H9 (cell line): ENCODE measurements at regions not wholly inside any gene's neighbourhood (a gene's known extent, or its start where the extent isn't known, plus 50 kb on each side); places are given as distances from the start of the nearest gene placed in this dataset.

ENCODE experiments used
- DNase-seq: peaks from one replicate; pipeline ENCODE4 v3.0.0-alpha.2; 2017
- H2AFZ ChIP-seq: one replicate; pipeline ENCODE4 v1.6.1; 2013; ENCODE audit warnings: mild to moderate bottlenecking, low read length, control low read depth, moderate library complexity
- H2AK5ac ChIP-seq: 2 replicates; pipeline ENCODE4 v1.6.1; 2013; ENCODE audit warnings: low read length, control low read depth, mixed read lengths; ENCODE audit not compliant: insufficient read length
- H2BK120ac ChIP-seq: one replicate; pipeline ENCODE4 v1.6.1; 2013; ENCODE audit warnings: low read depth, mild to moderate bottlenecking, low read length, control low read depth, inconsistent platforms; ENCODE audit not compliant: poor library complexity, severe bottlenecking
- H2BK12ac ChIP-seq: 2 replicates; pipeline ENCODE4 v1.6.1; 2013; ENCODE audit warnings: low read length, control low read depth, mixed read lengths, low read depth; ENCODE audit not compliant: insufficient read length
- H2BK15ac ChIP-seq: 2 replicates; pipeline ENCODE4 v1.6.1; 2013; ENCODE audit warnings: low read depth, low read length, control low read depth
- H2BK20ac ChIP-seq: one replicate; pipeline ENCODE4 v1.6.1; 2013; ENCODE audit warnings: low read depth, mild to moderate bottlenecking, low read length, control low read depth, inconsistent platforms; ENCODE audit not compliant: poor library complexity, severe bottlenecking
- H2BK5ac ChIP-seq: 2 replicates; pipeline ENCODE4 v1.6.1; 2013; ENCODE audit warnings: low read length, control low read depth, mixed read lengths; ENCODE audit not compliant: insufficient read length
- H3K14ac ChIP-seq: 2 replicates; pipeline ENCODE4 v1.6.1; 2013; ENCODE audit warnings: low read length, control low read depth; ENCODE audit not compliant: insufficient read depth
- H3K18ac ChIP-seq: 2 replicates; pipeline ENCODE4 v1.6.1; 2013; ENCODE audit warnings: low read depth, mild to moderate bottlenecking, mixed read lengths, low read length, control low read depth; ENCODE audit not compliant: insufficient read length
- H3K23ac ChIP-seq: 2 replicates; pipeline ENCODE4 v1.6.1; 2013; ENCODE audit warnings: low read length, control low read depth, mixed read lengths, low read depth; ENCODE audit not compliant: insufficient read length
- H3K23me2 ChIP-seq: 2 replicates; pipeline ENCODE4 v1.6.1; 2013; ENCODE audit warnings: low read depth, mild to moderate bottlenecking, mixed read lengths, low read length, control low read depth; ENCODE audit not compliant: insufficient read length, poor library complexity, severe bottlenecking
- H3K27ac ChIP-seq: 2 replicates; pipeline ENCODE4 v1.5.1; 2013; ENCODE audit warnings: low read length, control low read depth, mixed read lengths, low read depth; ENCODE audit not compliant: insufficient read length
- H3K27me3 ChIP-seq: 2 replicates; pipeline ENCODE4 v1.6.1; 2013; ENCODE audit warnings: low read length, control low read depth, inconsistent platforms; ENCODE audit not compliant: insufficient read depth
- H3K4ac ChIP-seq: 2 replicates; pipeline ENCODE4 v1.6.1; 2013; ENCODE audit warnings: low read depth, mild to moderate bottlenecking, control low read depth, inconsistent platforms, low read length, moderate library complexity
- H3K4me1 ChIP-seq: 2 replicates; pipeline ENCODE4 v1.6.1; 2013; ENCODE audit warnings: low read length, control low read depth, inconsistent platforms; ENCODE audit not compliant: insufficient read depth
- H3K4me2 ChIP-seq: 2 replicates; pipeline ENCODE4 v1.6.1; 2013; ENCODE audit warnings: low read length, control low read depth, mixed read lengths; ENCODE audit not compliant: insufficient read length, insufficient read depth
- H3K56ac ChIP-seq: 2 replicates; pipeline ENCODE4 v1.6.1; 2013; ENCODE audit warnings: low read depth, mild to moderate bottlenecking, mixed read lengths, low read length, control low read depth; ENCODE audit not compliant: insufficient read length
- H3K79me1 ChIP-seq: 2 replicates; pipeline ENCODE4 v1.6.1; 2013; ENCODE audit warnings: low read depth, mild to moderate bottlenecking, moderate library complexity, low read length, control low read depth, inconsistent platforms; ENCODE audit not compliant: insufficient read depth, poor library complexity, severe bottlenecking
- H3K79me2 ChIP-seq: 2 replicates; pipeline ENCODE4 v1.6.1; 2013; ENCODE audit warnings: low read length, control low read depth, inconsistent platforms; ENCODE audit not compliant: insufficient read depth
- H3K9ac ChIP-seq: 2 replicates; pipeline ENCODE4 v1.6.1; 2013; ENCODE audit warnings: low read length, control low read depth, mixed read lengths; ENCODE audit not compliant: insufficient read length; ENCODE audit errors: extremely low read depth
- H3K9me3 ChIP-seq: one replicate; pipeline ENCODE4 v1.6.1; 2013; ENCODE audit warnings: low read depth, low read length, inconsistent platforms; ENCODE audit not compliant: control insufficient read depth
- H3T11ph ChIP-seq: one replicate; pipeline ENCODE4 v1.6.1; 2013; ENCODE audit warnings: mild to moderate bottlenecking, low read length, control low read depth, inconsistent platforms
- H4K20me1 ChIP-seq: one replicate; pipeline ENCODE4 v1.6.1; 2013; ENCODE audit not compliant: control insufficient read depth, insufficient read length, insufficient read depth
- H4K5ac ChIP-seq: 2 replicates; pipeline ENCODE4 v1.6.1; 2013; ENCODE audit warnings: low read depth, mild to moderate bottlenecking, mixed read lengths, low read length, control low read depth; ENCODE audit not compliant: insufficient read length
- H4K8ac ChIP-seq: replicated peaks from 2 replicates; pipeline ENCODE4 v1.6.1; 2013; ENCODE audit warnings: low read length, control low read depth, mixed read lengths, low read depth; ENCODE audit not compliant: insufficient read length
- H4K91ac ChIP-seq: 2 replicates; pipeline ENCODE4 v1.6.1; 2013; ENCODE audit warnings: low read depth, mild to moderate bottlenecking, moderate library complexity, mixed read lengths, low read length, control low read depth; ENCODE audit not compliant: insufficient read length
- H3K27ac Mint-ChIP-seq, 3 experiments: 2 replicates in 2 of 3; 3 replicates in 1 of 3; pipeline ENCODE4 v1.8.0; 2020 to 2021; ENCODE audit warnings: mixed read lengths in 3 of 3, mild to moderate bottlenecking in 1 of 3, moderate library complexity in 1 of 3
- H3K27me3 Mint-ChIP-seq: 2 replicates; pipeline ENCODE4 v1.8.0; 2021; ENCODE audit warnings: low read depth, mild to moderate bottlenecking, moderate library complexity, mixed read lengths
- H3K36me3 Mint-ChIP-seq, 3 experiments: 2 replicates in 2 of 3; 3 replicates in 1 of 3; pipeline ENCODE4 v1.8.0; 2020 to 2021; ENCODE audit warnings: low read depth in 3 of 3, mixed read lengths in 3 of 3; ENCODE audit not compliant: insufficient read depth in 1 of 3
- H3K4me1 Mint-ChIP-seq, 2 experiments: 2 replicates each; pipeline ENCODE4 v1.8.0; 2020; ENCODE audit warnings: mixed read lengths in 2 of 2
- H3K4me3 Mint-ChIP-seq, 2 experiments: 2 replicates in 1 of 2; 3 replicates in 1 of 2; pipeline ENCODE4 v1.8.0; 2020 to 2021; ENCODE audit warnings: mild to moderate bottlenecking in 2 of 2, mixed read lengths in 2 of 2, moderate library complexity in 1 of 2
- H3K9me3 Mint-ChIP-seq, 2 experiments: 2 replicates in 1 of 2; 3 replicates in 1 of 2; pipeline ENCODE4 v1.8.0; 2020; ENCODE audit warnings: mild to moderate bottlenecking in 2 of 2, mixed read lengths in 2 of 2, moderate library complexity in 1 of 2
- TF ChIP-seq, protein P1 (sequence below): fragments of 200-600 bp; sonication (generic); conservative IDR thresholded peaks from 3 replicates; pipeline ENCODE4 v1.8.0; 2021; ENCODE audit warnings: antibody characterized with exemption, mild to moderate bottlenecking

DNA sequence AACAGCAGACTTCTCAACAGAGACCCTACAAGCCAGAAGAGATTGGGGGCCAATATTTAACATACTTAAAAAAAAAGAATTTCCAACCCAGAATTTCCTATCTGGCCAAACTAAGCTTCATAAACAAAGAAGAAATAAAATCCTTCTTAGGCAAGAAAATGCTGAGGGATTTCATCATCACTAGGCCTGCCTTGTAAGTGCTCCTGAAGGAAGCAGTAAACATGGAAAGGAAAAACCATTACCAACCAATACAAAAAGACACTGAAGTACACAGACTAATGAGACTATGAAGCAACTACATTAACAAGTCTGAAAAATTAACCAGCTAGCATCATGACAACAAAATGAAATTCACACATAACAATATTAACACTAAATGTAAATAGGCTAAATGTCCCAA is 947.9 kb upstream of the CHORDC1 start:
- Histone ChIP-seq H3K18ac (no peak overlapping the region), H2AFZ (no peak overlapping the region), H4K91ac (no peak overlapping the region), H3K56ac (no peak overlapping the region), H2BK12ac (no peak overlapping the region), H3K79me2 (no peaks in the 10 kb centered on the region), H3K4me2 (no peak overlapping the region), H3K79me1 (no peaks in the 10 kb centered on the region), H2BK5ac (no peak overlapping the region), H3T11ph (no peak overlapping the region), H3K4ac (no peak overlapping the region), H2BK120ac (no peak overlapping the region), H3K27me3 (no peaks in the 10 kb centered on the region), H3K27ac (no peak overlapping the region), H2BK15ac (no peak overlapping the region), H3K9ac (no peak overlapping the region), H4K5ac (no peak overlapping the region), H3K23me2 (no peaks in the 10 kb centered on the region), H4K8ac (no peak overlapping the region), H2AK5ac (no peak overlapping the region), H3K14ac (no peak overlapping the region), H3K4me1 (no peaks in the 10 kb centered on the region), H4K20me1 (no peaks in the 10 kb centered on the region), H3K23ac (no peak overlapping the region), H2BK20ac (no peak overlapping the region), H3K9me3 (no peaks in the 10 kb centered on the region)
- TF ChIP-seq, protein P1, sequence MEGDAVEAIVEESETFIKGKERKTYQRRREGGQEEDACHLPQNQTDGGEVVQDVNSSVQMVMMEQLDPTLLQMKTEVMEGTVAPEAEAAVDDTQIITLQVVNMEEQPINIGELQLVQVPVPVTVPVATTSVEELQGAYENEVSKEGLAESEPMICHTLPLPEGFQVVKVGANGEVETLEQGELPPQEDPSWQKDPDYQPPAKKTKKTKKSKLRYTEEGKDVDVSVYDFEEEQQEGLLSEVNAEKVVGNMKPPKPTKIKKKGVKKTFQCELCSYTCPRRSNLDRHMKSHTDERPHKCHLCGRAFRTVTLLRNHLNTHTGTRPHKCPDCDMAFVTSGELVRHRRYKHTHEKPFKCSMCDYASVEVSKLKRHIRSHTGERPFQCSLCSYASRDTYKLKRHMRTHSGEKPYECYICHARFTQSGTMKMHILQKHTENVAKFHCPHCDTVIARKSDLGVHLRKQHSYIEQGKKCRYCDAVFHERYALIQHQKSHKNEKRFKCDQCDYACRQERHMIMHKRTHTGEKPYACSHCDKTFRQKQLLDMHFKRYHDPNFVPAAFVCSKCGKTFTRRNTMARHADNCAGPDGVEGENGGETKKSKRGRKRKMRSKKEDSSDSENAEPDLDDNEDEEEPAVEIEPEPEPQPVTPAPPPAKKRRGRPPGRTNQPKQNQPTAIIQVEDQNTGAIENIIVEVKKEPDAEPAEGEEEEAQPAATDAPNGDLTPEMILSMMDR: no peak
- no peak for DNase-seq
- Mint-ChIP-seq H3K27ac (no peak overlapping the region), H3K9me3 (no peaks in the 10 kb centered on the region; a peak in 1 of 5 replicates), H3K4me3 (no peak overlapping the region), H3K4me1 (peaks cover 0 to 2% of the 10 kb centered on the region in 2 experiments; a peak in 1 of 4 replicates), H3K36me3 (no peaks in the 10 kb centered on the region), H3K27me3 (no peaks in the 10 kb centered on the region)
